Upper lobe of left lung (tissue), 6 donors: ENCODE measurements at regions not wholly inside any gene's neighbourhood (a gene's known extent, or its start where the extent isn't known, plus 50 kb on each side); places are given as distances from the start of the nearest gene placed in this dataset.
A peak's percentile ranks its signal among the peaks of the same experiment; 100 is the strongest.

ENCODE experiments used
- ATAC-seq, 2 donors: fragments of 200-7000 bp; cut with Tn5 transposase; one replicate each; pipeline ENCODE4 v1.9.1; 2022; ENCODE audit warnings: mild to moderate bottlenecking in 2 of 2, moderate library complexity in 2 of 2; ENCODE audit not compliant: low FRiP score in 2 of 2
- DNase-seq, 2 donors: peaks; one replicate each; pipeline ENCODE4 v3.0.0-alpha.2; 2019 to 2020
- H3K27ac ChIP-seq, 4 donors: fragments of 200-600 bp; sonication (generic); one replicate each; pipeline ENCODE4 v1.5.1; 2016 to 2019
- H3K27me3 ChIP-seq, 4 donors: fragments of 200-600 bp; sonication (generic); one replicate each; pipeline ENCODE4 v1.5.1; 2017 to 2019
- H3K36me3 ChIP-seq, 4 donors: fragments of 200-600 bp; sonication (generic); one replicate each; pipeline ENCODE4 v1.5.1; 2016 to 2019
- H3K4me1 ChIP-seq, 4 donors: fragments of 200-600 bp; sonication (generic); one replicate each; pipeline ENCODE4 v1.5.1; 2018 to 2019
- H3K4me3 ChIP-seq, 4 donors: fragments of 200-600 bp; sonication (generic); one replicate each; pipeline ENCODE4 v1.5.1; 2017 to 2019; ENCODE audit warnings: mild to moderate bottlenecking in 2 of 4, moderate library complexity in 1 of 4
- H3K9me3 ChIP-seq, 4 donors: fragments of 200-600 bp; sonication (generic); one replicate each; pipeline ENCODE4 v1.5.1; 2018 to 2019
- EP300 ChIP-seq, 4 donors: sonication (generic); formaldehyde crosslinking; IDR thresholded peaks; one replicate each; pipeline ENCODE4 v1.5.1; 2017; ENCODE audit warnings: antibody characterized with exemption in 4 of 4, control low read depth in 2 of 4
- POLR2A ChIP-seq, 4 donors: fragments of 450-650 bp; IDR thresholded peaks; one replicate each; pipeline ENCODE4 v1.5.1; 2016 to 2017; ENCODE audit warnings: antibody characterized with exemption in 4 of 4, mild to moderate bottlenecking in 2 of 4
- POLR2AphosphoS5 ChIP-seq, 2 donors: sonication (generic); formaldehyde crosslinking; IDR thresholded peaks; one replicate each; pipeline ENCODE4 v1.5.1; 2017; ENCODE audit warnings: antibody characterized with exemption in 2 of 2
- WGBS, 2 donors: methylation state at CpG; one replicate each; pipeline ENCODE4 v1.1.5; 2017 to 2018; 5-methylcytosine and 5-hydroxymethylcytosine counted together
- TF ChIP-seq, protein P1 (sequence below), 6 experiments: fragments of 450-650 bp in 4 of 6; fragments of 200-600 bp in 2 of 6; sonication (generic) in 2 of 6; IDR thresholded peaks; one replicate each; pipeline ENCODE4 v1.5.1; 2016 to 2019; ENCODE audit warnings: antibody characterized with exemption in 6 of 6
- donor health status: DM: no; HTN: no; CAD: no; lungs with moderate emphysema.
- donor health status: DM: no; HTN: yes; CAD: no; lungs with severe emphysema.

DNA sequence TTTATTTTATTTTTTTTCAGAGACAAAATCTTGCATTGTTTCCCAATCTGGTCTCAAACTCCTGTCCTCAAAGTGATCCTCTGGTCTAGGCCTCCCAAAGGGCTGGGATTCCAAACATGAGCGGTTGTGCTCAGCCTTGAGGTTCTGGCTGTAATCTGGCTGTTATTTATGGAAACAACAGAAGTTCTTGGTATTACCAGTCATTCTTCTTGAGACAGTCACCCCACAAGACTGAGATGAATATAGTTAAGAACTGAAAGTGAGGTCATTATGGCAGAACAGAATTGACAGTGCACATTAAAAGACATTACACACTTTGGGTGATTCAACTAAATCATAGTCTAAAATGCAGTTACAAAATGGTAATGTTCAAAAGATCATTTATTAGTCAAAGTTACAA, 719.5 kb downstream of the ZWINT start:
- no peak overlapping the region for H3K4me3 ChIP-seq
- no peak for TF ChIP-seq EP300 (IDR thresholded peaks at IDR 0.05)
- TF ChIP-seq POLR2AphosphoS5 (IDR thresholded peaks at IDR 0.05), result no peak
- TF ChIP-seq, protein P1, sequence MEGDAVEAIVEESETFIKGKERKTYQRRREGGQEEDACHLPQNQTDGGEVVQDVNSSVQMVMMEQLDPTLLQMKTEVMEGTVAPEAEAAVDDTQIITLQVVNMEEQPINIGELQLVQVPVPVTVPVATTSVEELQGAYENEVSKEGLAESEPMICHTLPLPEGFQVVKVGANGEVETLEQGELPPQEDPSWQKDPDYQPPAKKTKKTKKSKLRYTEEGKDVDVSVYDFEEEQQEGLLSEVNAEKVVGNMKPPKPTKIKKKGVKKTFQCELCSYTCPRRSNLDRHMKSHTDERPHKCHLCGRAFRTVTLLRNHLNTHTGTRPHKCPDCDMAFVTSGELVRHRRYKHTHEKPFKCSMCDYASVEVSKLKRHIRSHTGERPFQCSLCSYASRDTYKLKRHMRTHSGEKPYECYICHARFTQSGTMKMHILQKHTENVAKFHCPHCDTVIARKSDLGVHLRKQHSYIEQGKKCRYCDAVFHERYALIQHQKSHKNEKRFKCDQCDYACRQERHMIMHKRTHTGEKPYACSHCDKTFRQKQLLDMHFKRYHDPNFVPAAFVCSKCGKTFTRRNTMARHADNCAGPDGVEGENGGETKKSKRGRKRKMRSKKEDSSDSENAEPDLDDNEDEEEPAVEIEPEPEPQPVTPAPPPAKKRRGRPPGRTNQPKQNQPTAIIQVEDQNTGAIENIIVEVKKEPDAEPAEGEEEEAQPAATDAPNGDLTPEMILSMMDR (IDR thresholded peaks at IDR 0.05), result no peak
- TF ChIP-seq POLR2A (IDR thresholded peaks at IDR 0.05), result no peak
- DNase-seq (no peak), ATAC-seq (no peak)
- no peak overlapping the region for H3K27ac ChIP-seq
- no peaks in the 10 kb centered on the region for H3K4me1 ChIP-seq
- no peaks in the 10 kb centered on the region for H3K27me3 ChIP-seq
- H3K36me3 ChIP-seq, result no peaks in the 10 kb centered on the region
- 96 to 100% methylated on average over 1 of the region's 1 CpG for WGBS, 2 donors
- no peaks in the 10 kb centered on the region for H3K9me3 ChIP-seq

DNA sequence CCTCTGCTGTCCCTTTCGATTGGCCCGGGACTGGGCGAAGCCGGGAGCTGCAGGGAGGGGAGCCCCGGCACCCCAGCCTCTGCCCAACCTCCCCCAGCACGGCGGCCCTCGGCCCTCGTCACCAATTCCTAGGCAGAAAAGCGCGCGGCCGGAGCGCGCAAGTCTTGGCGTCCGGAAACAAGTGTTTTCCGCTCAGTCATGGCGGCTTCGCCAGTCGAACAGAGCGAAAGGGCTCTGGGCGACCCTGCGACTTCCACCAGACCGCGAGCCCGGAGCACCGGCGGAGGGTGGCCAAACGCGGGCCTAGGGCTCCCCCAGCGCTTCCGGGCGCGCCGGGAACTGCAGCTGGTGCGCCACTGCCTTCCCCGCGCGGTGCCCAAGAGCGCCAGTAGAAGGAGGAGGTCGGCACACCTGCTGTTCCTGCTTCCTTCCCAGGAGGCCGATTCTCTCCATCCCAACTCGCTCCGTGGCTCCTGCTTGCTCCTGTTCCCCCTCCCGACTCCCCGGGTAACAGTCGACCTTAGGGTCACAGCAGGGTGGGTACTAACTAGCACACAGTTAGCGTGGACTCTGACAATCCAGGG, 729.9 kb downstream of the ZWINT start:
- no peaks in the 10 kb centered on the region for H3K36me3 ChIP-seq
- TF ChIP-seq POLR2A (IDR thresholded peaks at IDR 0.05) (no peak), EP300 (IDR thresholded peaks at IDR 0.05) (no peak)
- TF ChIP-seq, protein P1 (IDR thresholded peaks at IDR 0.05), result peak; percentile 57 to 83 (median 66)
- DNase-seq, result peak; percentile 60 to 91
- peaks cover 0 to 4% (median 0%) of the 10 kb centered on the region in 4 donors for H3K9me3 ChIP-seq
- peaks cover 4 to 33% (median 11%) of the 10 kb centered on the region in 4 donors for H3K4me1 ChIP-seq
- peak overlapping the region; percentile 37 to 75 (median 53) for H3K27ac ChIP-seq
- H3K4me3 ChIP-seq, result peak overlapping the region; percentile 46 to 67 (median 54)
- ATAC-seq, result peak; percentile 90
- 1 to 4% methylated on average over 22 to 49 of the region's 49 CpGs for WGBS, 2 donors
- H3K27me3 ChIP-seq, result peaks cover 0 to 3% (median 0%) of the 10 kb centered on the region in 4 donors

DNA sequence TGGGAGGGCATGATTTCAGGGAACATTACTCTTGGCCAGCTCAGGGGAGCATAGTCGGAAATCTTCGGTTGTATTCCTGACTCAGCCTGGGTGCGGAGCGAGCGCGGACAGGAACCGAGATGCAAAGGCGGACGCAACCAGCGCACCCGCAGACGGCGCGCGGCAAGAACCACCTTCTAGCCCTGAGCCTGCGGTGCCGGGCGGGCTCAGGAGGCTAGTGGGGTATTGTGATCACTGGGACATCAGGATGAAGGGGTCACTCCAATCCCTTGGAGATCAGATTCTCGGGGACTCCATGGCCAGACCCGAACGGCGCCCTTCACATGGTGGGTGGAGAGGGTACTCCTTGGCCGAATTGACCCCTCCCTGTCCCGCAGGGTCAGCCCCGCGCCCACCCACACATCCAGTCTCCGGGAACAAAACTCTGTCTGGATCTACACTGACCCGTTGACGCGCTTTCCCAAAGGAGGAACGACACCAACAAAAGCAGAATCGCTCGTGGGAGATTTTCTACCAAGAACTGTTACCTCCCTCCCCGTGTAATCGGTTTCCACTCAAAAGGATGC, 730.5 kb downstream of the ZWINT start:
- Histone ChIP-seq H3K4me1 (peaks cover 4 to 33% (median 11%) of the 10 kb centered on the region in 4 donors), H3K9me3 (peaks cover 0 to 4% (median 0%) of the 10 kb centered on the region in 4 donors), H3K36me3 (no peaks in the 10 kb centered on the region), H3K27ac (peak overlapping the region; percentile 37 to 75 (median 53)), H3K4me3 (peak overlapping the region; percentile 46 to 67 (median 54)), H3K27me3 (peaks cover 0 to 3% (median 0%) of the 10 kb centered on the region in 4 donors)
- DNase-seq (peak in 1 of 2 donors; percentile 64), ATAC-seq (peak; percentile 41 to 66)
- 0 to 2% methylated on average over 16 to 35 of the region's 35 CpGs for WGBS, 2 donors
- TF ChIP-seq, protein P1 (IDR thresholded peaks at IDR 0.05), result no peak
- TF ChIP-seq EP300 (IDR thresholded peaks at IDR 0.05) (no peak), POLR2A (IDR thresholded peaks at IDR 0.05) (no peak), POLR2AphosphoS5 (IDR thresholded peaks at IDR 0.05) (no peak)

DNA sequence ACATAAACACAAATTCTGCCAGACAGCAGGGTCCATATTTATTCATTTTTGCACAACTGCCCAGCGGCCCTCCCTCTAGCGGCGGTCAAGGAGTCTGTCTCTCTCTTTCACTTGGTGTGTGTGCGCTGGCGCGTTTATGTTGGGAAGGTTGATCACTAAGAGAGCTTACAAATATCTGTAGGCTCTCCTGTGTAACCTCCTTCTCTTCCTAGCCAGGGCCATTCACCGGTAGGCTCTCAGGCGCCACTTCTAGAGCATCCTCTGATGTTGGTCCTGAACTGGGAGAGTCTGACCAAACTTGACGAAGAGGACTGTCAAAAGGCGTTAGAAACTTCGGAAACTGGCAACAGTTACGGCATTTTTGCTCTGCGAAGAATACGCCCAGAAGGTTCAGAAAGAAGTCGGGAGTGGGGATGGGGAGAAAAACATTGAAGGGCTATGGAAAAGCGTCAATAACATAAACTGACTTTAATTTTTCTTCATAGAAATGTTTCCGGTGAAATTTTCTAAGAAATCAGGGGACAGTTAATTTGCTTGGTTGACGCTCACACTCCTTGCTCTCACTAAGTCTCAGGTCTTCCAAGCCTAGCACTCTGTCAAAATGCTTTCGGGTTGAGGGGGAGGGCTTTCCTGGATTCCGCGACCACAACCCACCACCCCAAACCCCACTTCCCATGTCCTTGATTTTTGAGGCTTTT, 731.1 kb downstream of the ZWINT start:
- DNase-seq (peak in 1 of 2 donors; percentile 24), ATAC-seq (peak in 1 of 2 donors; percentile 63)
- H3K4me1 ChIP-seq, result peaks cover 4 to 33% (median 11%) of the 10 kb centered on the region in 4 donors
- H3K36me3 ChIP-seq, result no peaks in the 10 kb centered on the region
- TF ChIP-seq POLR2AphosphoS5 (IDR thresholded peaks at IDR 0.05), result no peak
- no peak for TF ChIP-seq POLR2A (IDR thresholded peaks at IDR 0.05)
- TF ChIP-seq, protein P1 (IDR thresholded peaks at IDR 0.05), result peak in 4 of 6 experiments; percentile 12 to 43 (median 31)
- no peak for TF ChIP-seq EP300 (IDR thresholded peaks at IDR 0.05)
- peak overlapping the region in 2 of 4 donors; percentile 63 to 75 for H3K27ac ChIP-seq
- peaks cover 0 to 4% (median 0%) of the 10 kb centered on the region in 4 donors for H3K9me3 ChIP-seq
- H3K27me3 ChIP-seq, result peaks cover 0 to 3% (median 0%) of the 10 kb centered on the region in 4 donors
- 2 to 6% methylated on average over 21 of the region's 21 CpGs for WGBS, 2 donors
- peak overlapping the region in 3 of 4 donors; percentile 48 to 67 (median 61) for H3K4me3 ChIP-seq
